Smooth muscle cell (in vitro differentiated cells): ENCODE measurements at regions not wholly inside any gene's neighbourhood (a gene's known extent, or its start where the extent isn't known, plus 50 kb on each side); places are given as distances from the start of the nearest gene placed in this dataset.

Source experiments
- DNase-seq: peaks from one replicate; lab custom pipeline; 2025; ENCODE audit not compliant: unreplicated experiment; lab: John Stamatoyannopoulos, UW
- H2AFZ ChIP-seq: fragments of 200-600 bp; sonication (generic); 2 replicates; pipeline ENCODE4 v1.6.0; 2016; ENCODE audit warnings: antibody characterized with exemption, low read depth, mild to moderate bottlenecking
- H3F3A ChIP-seq: fragments of 200-600 bp; sonication (generic); 2 replicates; pipeline ENCODE4 v1.6.0; 2017; ENCODE audit warnings: antibody characterized with exemption, low read depth
- H3K27ac ChIP-seq: fragments of 200-600 bp; sonication (generic); 2 replicates; pipeline ENCODE4 v1.5.1; 2016; ENCODE audit warnings: low read depth, mild to moderate bottlenecking
- H3K27me3 ChIP-seq: fragments of 200-600 bp; sonication (generic); 2 replicates; pipeline ENCODE4 v1.6.1; 2016; ENCODE audit warnings: low read depth, mild to moderate bottlenecking
- H3K36me3 ChIP-seq: fragments of 200-600 bp; sonication (generic); 2 replicates; pipeline ENCODE4 v1.5.1; 2016; ENCODE audit warnings: low read depth
- H3K4me1 ChIP-seq: fragments of 200-600 bp; sonication (generic); 2 replicates; pipeline ENCODE4 v1.5.1; 2016; ENCODE audit warnings: low read depth
- H3K4me2 ChIP-seq: fragments of 200-600 bp; sonication (generic); 2 replicates; pipeline ENCODE4 v1.6.0; 2016; ENCODE audit warnings: mild to moderate bottlenecking
- H3K4me3 ChIP-seq: fragments of 200-600 bp; sonication (generic); 2 replicates; pipeline ENCODE4 v1.5.1; 2016; ENCODE audit warnings: mild to moderate bottlenecking
- H3K79me2 ChIP-seq: fragments of 200-600 bp; sonication (generic); 2 replicates; pipeline ENCODE4 v1.6.0; 2016; ENCODE audit warnings: low read depth, mild to moderate bottlenecking
- H3K9ac ChIP-seq: fragments of 200-600 bp; sonication (generic); 2 replicates; pipeline ENCODE4 v1.6.0; 2016; ENCODE audit warnings: low read depth
- H3K9me3 ChIP-seq: fragments of 200-600 bp; sonication (generic); replicated peaks from 2 replicates; pipeline ENCODE4 v1.5.1; 2016; ENCODE audit warnings: low read depth
- H4K20me1 ChIP-seq: fragments of 200-600 bp; sonication (generic); 2 replicates; pipeline ENCODE4 v1.6.0; 2016; ENCODE audit warnings: low read depth
- CTCF ChIP-seq: fragments of 200-600 bp; sonication (generic); IDR thresholded peaks from 2 replicates; pipeline ENCODE4 v1.5.1; 2017; ENCODE audit warnings: borderline replicate concordance, mild to moderate bottlenecking, antibody characterized with exemption; ENCODE audit not compliant: insufficient read depth, poor library complexity, severe bottlenecking
- WGBS: methylation state at CpG from one replicate; pipeline ENCODE4 v1.1.7; 2016; ENCODE audit warnings: low lambda C conversion rate; 5-methylcytosine and 5-hydroxymethylcytosine counted together

DNA sequence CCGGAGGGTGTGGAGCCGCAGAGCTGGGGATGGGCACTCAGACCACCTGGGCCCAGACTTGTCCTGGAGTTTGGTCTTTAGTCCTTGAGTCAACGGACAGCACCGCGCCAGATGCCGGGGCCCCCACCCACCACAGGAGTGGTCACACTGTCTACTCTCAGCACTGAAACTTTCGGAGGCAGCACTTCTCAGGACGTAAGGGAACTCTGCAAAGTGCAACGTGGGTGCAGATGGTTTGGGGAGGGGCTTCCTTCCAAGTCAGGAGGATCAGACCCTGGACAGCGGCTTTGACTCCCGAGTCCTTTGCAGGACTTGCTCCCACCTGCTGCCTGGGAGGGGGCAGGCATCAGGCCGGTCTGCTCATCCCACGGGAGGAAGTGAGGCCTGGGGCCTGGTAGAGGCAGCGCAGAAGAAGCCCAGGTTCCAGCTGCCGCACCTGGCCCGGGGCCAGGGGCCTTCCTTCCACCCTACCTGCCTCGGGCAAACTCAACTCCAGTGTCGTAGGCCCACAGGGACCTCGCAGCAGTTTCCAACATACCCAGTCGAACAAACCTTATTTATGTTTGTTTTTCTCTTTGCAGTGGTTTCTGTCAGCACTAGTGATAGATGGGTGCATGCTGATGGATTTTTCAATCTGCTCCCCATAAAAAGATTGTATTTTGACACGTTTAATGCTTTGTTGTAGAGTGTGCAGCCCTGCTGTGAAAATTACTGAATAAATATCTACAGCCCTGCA is 149.8 kb upstream of the PPP1R26 start:
- TF ChIP-seq CTCF: no peak
- Histone ChIP-seq H2AFZ (no peak overlapping the region), H3K9me3 (no peaks in the 10 kb centered on the region)

GRCh38 chr9:135330307-135330631 is 149.3 kb upstream of the PPP1R26 start:
- no peaks in the 10 kb centered on the region for H3K79me2 ChIP-seq
- no peaks in the 10 kb centered on the region for H3K9me3 ChIP-seq
- 62% methylated on average over 6 of the region's 6 CpGs for WGBS
- no peak overlapping the region for H3K9ac ChIP-seq
- no peak overlapping the region for H3K4me3 ChIP-seq
- H3K4me1 ChIP-seq: no peaks in the 10 kb centered on the region
- no peaks in the 10 kb centered on the region for H3K27me3 ChIP-seq
- TF ChIP-seq CTCF: no peak
- no peaks in the 10 kb centered on the region for H4K20me1 ChIP-seq
- no peak for DNase-seq
- H3F3A ChIP-seq: no peaks in the 10 kb centered on the region
- no peak overlapping the region for H3K4me2 ChIP-seq
- no peak overlapping the region for H2AFZ ChIP-seq
- H3K27ac ChIP-seq: no peak overlapping the region
- H3K36me3 ChIP-seq: no peaks in the 10 kb centered on the region

More for the DNA sequence above, 149.8 kb upstream of the PPP1R26 start:
- H3K4me1 ChIP-seq: no peaks in the 10 kb centered on the region
- no peak overlapping the region for H3K27ac ChIP-seq
- DNase-seq: no peak
- H3K27me3 ChIP-seq: no peaks in the 10 kb centered on the region
- no peaks in the 10 kb centered on the region for H4K20me1 ChIP-seq
- H3K79me2 ChIP-seq: no peaks in the 10 kb centered on the region
- H3K4me2 ChIP-seq: no peak overlapping the region
- H3K36me3 ChIP-seq: no peaks in the 10 kb centered on the region
- 73% methylated on average over 21 of the region's 21 CpGs for WGBS
- H3K9ac ChIP-seq: no peak overlapping the region
- H3K4me3 ChIP-seq: no peak overlapping the region
- no peaks in the 10 kb centered on the region for H3F3A ChIP-seq

DNA sequence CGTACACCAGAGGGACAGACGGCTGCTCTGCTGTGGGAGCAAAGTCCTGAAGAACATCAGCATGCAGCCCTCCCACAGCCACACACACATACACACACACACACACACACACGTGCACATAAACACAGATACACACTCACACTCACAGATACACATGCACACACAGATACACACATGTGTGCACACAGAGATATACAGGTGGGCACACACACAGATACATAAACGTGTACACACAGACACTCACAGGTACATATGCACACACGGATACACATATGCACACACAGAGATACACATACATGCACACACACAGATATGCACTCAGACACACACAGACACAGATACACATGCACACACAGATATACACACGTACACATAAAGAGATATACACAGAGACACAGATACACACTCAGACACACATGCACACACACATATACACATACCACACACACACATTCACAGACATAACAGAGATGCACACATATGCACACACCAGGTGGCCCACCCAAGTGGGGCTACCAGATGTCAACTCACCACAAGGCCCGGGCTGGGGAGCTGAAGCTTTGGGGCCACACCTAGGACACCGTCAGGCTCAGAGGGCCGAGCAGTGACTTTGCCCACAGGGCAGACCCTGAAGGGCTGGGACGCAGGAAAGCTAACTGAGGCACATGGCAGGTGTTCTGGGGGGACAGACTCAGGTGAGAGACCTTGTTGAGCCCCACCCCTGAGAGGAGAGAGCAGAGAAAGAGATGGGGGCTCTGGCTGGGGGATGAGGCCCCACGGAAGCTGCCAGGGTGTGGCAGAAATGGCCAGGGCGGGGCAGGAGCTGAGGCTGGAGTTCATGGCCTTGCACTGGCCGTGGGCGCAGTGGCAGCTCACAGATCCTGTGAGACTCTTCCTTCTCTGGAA is 148.6 kb upstream of the PPP1R26 start:
- Histone ChIP-seq H3K79me2 (no peaks in the 10 kb centered on the region), H3K27ac (no peak overlapping the region), H2AFZ (no peak overlapping the region), H3K36me3 (no peaks in the 10 kb centered on the region), H3F3A (no peaks in the 10 kb centered on the region), H3K9me3 (no peaks in the 10 kb centered on the region), H3K4me1 (no peaks in the 10 kb centered on the region), H3K4me3 (no peak overlapping the region), H3K9ac (no peak overlapping the region), H4K20me1 (no peaks in the 10 kb centered on the region), H3K27me3 (no peaks in the 10 kb centered on the region), H3K4me2 (no peak overlapping the region)
- no peak for DNase-seq
- WGBS: 82% methylated on average over 14 of the region's 14 CpGs
- TF ChIP-seq CTCF: no peak
